ENCODE measurements at regions not wholly inside any gene's neighbourhood (a gene's known extent, or its start where the extent isn't known, plus 50 kb on each side); places are given as distances from the start of the nearest gene placed in this dataset.
"Not testable (repeated sequence)": the region's sequence is repeated elsewhere in the genome, so short reads cannot be mapped to it uniquely, and the experiment has no call there.

- DNase-seq (ENCODE audit: low spot score) (no peak), ATAC-seq (no peak)
- intact Hi-C loops (cut with DNase I), result loop anchor here (5.0 kb wide), 1 partner anchor 1098 kb away; no protein-coding TSS in a partner anchor
Observed at GRCh38 chr12:91884230-91884629, 261.4 kb downstream of the BTG1 start.

GRCh38 chr12:91883811-91884210 lies 261.8 kb downstream of the BTG1 start:
- DNase-seq (ENCODE audit: low spot score), result no peak
- ATAC-seq, result no peak
- intact Hi-C loops (cut with DNase I), result loop anchor here (5.0 kb wide), 1 partner anchor 1098 kb away; no protein-coding TSS in a partner anchor

- DNase-seq (ENCODE audit: low spot score) (no peak), ATAC-seq (no peak)
- intact Hi-C loops (cut with DNase I), result loop anchor here (5.0 kb wide), 1 partner anchor 1099 kb away; no protein-coding TSS in a partner anchor
Observed at GRCh38 chr12:91882910-91883309, 262.7 kb downstream of the BTG1 start.

GRCh38 chr12:91880528-91880927 lies 265.1 kb downstream of the BTG1 start:
- intact Hi-C loops (cut with DNase I), result loop anchor here (5.0 kb wide), 1 partner anchor 1102 kb away; no protein-coding TSS in a partner anchor
- no peak for ATAC-seq
- no peak for DNase-seq (ENCODE audit: low spot score)

- DNase-seq (ENCODE audit: low spot score) (no peak), ATAC-seq (no peak)
- intact Hi-C loops (cut with DNase I), result no loop called here
Observed at GRCh38 chr12:91877456-91878235, 268.0 kb downstream of the BTG1 start.

- peak; percentile 81 for ATAC-seq
- DNase-seq (ENCODE audit: low spot score), result peak; percentile 56
- intact Hi-C loops (cut with DNase I), result no loop called here
Observed at GRCh38 chr12:91877022-91877421, 268.6 kb downstream of the BTG1 start.

GRCh38 chr12:91875671-91876070 lies 270.0 kb downstream of the BTG1 start:
- ATAC-seq; intact Hi-C loops (cut with DNase I); DNase-seq (ENCODE audit: low spot score): not testable (repeated sequence)

GRCh38 chr12:91874086-91874865 lies 271.4 kb downstream of the BTG1 start:
- DNase-seq (ENCODE audit: low spot score) (no peak), ATAC-seq (no peak)
- intact Hi-C loops (cut with DNase I), result no loop called here

GRCh38 chr12:91871751-91872150 lies 273.9 kb downstream of the BTG1 start:
- intact Hi-C loops (cut with DNase I), result no loop called here
- DNase-seq (ENCODE audit: low spot score), result no peak
- ATAC-seq, result peak; percentile 60

GRCh38 chr12:91870872-91871707 lies 274.6 kb downstream of the BTG1 start:
- ATAC-seq (no peak), DNase-seq (ENCODE audit: low spot score) (no peak)
- intact Hi-C loops (cut with DNase I), result no loop called here

- DNase-seq (ENCODE audit: low spot score), result no peak
- intact Hi-C loops (cut with DNase I), result no loop called here
- ATAC-seq, result no peak
Observed at GRCh38 chr12:91868054-91868453, 277.6 kb downstream of the BTG1 start.

- DNase-seq (ENCODE audit: low spot score), result no peak
- intact Hi-C loops (cut with DNase I), result no loop called here
Observed at GRCh38 chr12:91866566-91866965, 279.1 kb downstream of the BTG1 start.

GRCh38 chr12:91863702-91864101 lies 281.9 kb downstream of the BTG1 start:
- DNase-seq (ENCODE audit: low spot score) (no peak), ATAC-seq (no peak)
- intact Hi-C loops (cut with DNase I), result no loop called here

More at GRCh38 chr12:91866566-91866965, 279.1 kb downstream of the BTG1 start:
- no peak for ATAC-seq

GRCh38 chr12:91861554-91861953 lies 284.1 kb downstream of the BTG1 start:
- intact Hi-C loops (cut with DNase I), result no loop called here
- no peak for ATAC-seq
- no peak for DNase-seq (ENCODE audit: low spot score)

GRCh38 chr12:91859347-91859746 lies 286.3 kb downstream of the BTG1 start:
- no peak for DNase-seq (ENCODE audit: low spot score)
- intact Hi-C loops (cut with DNase I), result no loop called here
- no peak for ATAC-seq

- ATAC-seq (no peak), DNase-seq (ENCODE audit: low spot score) (no peak)
- intact Hi-C loops (cut with DNase I), result no loop called here
Observed at GRCh38 chr12:91857813-91858542, 287.7 kb downstream of the BTG1 start.

GRCh38 chr12:91854725-91855124 lies 290.9 kb downstream of the BTG1 start:
- ATAC-seq (peak; percentile 83), DNase-seq (ENCODE audit: low spot score) (no peak)
- intact Hi-C loops (cut with DNase I), result no loop called here

- no peak for DNase-seq (ENCODE audit: low spot score)
- ATAC-seq, result no peak
- intact Hi-C loops (cut with DNase I), result no loop called here
Observed at GRCh38 chr12:91853350-91854127, 292.1 kb downstream of the BTG1 start.

Data from sciatic nerve (tissue), 2 donors.